Pulmonary artery endothelial cell (primary cell): ENCODE measurements at regions not wholly inside any gene's neighbourhood (a gene's known extent, or its start where the extent isn't known, plus 50 kb on each side); places are given as distances from the start of the nearest gene placed in this dataset.

Source experiments
- DNase-seq: peaks from one replicate; pipeline ENCODE4 v3.0.0-alpha.2; 2011; ENCODE audit warnings: low read depth, low spot score

DNA sequence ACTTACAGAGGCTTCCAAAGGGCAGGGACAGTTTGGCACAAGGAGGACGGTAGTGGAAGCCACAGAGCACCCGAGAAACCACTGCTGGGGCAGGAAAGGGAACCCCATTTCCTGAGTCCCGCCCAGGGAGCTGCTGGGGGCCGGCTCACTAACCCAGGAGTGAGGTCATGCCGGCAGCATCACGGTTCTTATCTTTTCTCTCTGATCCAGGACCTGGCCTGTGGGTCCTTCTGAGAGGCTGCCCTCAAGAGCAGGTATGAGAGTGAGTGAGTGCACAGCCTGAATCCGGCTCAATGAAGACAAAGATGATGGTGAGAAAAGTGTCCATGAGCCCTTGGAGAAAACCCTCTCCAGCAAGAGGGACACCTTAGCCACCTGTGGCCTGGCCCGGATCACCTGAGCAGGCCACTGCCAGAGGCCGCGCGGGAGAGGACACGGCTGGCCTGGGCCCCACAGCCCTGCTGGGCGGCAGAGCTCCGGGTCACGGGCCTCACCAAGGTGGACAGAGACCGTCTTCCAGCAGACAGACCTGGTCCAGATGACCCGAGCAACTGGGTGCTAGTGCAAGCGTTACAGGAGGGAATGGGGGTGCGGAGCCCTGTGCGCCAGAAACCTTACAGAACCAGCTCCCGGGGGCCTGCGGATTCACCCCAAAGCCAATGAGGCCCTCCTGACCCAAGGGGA lies 94.9 kb downstream of the RIPK4 start:
- no peak for DNase-seq

DNA sequence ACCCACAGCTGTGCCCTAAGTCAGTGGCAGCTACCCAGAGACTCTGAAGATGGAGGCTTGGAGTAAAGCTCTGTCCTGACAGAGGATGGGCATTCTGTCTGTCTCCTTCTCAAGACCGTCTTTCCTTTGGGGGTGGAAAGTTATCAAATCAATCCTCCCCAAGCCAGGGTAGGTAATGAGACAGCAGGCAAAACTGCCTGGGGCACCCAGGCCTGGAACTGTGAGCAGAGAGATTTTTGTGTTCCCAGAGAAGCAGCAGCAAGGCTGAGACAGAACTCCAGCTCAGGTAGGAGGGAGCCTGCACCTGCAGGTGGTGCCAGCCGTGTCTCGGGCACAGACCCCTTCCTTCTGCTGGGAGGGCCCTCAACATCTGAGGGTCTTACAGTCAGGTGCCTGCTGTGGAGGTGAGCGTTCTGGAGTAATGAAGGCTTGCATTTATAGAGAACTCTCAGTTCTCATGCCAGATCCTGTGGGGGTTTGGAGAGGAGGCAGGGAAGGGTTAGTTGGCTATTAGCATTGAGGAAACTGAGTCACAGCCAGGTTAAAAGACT lies 95.6 kb downstream of the RIPK4 start:
- DNase-seq = no peak

DNA sequence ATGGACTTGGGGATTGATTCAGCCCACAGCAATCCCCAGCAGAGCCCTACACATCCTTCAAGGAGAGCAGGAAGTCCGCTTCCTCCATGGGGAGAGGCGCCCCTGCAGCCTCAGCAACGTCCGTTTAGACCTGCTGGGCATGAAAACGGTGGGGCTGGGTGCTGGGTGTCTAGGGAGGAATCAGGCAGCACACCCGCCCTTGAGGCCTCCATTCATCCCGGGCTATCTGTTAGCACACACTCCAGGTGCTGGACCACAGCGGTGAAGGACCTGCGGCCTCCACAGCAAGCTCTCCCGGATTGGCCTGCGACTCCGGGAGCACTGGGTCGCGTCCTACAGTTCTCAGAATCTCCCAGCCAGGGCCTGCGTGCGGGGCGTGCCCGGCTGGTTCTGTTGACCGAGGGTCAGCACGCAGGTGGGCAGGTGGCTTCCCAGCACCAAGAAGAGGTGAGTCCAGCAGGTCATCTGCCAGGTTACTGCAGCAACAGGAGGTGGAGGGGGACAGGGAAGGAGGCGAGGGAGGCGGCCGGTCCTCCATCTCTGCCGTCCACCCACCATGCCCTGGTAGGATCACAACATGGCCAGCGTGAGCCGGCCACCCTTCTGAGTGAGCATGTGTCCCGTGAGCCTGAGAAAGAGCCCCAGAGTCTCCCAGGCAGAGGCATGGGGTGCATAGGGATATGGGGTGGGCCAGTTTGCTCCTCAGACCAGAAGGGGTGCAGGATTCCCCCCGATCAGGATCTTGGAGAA lies 96.6 kb downstream of the RIPK4 start:
- no peak for DNase-seq

DNA sequence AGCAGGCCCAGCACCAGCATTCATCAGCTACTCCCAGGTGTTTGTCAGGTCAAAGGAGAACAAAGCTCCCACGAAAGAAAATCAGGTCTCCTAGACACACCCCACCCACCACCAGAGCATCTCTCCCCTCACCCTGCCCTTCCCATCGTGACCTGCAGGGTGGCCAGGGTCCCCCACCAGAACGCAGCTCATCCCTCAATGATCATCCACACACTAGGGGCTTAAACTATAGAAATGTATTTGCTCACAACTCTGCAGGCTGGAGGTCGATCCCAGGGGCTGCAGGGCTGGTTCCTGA lies 97.4 kb downstream of the RIPK4 start:
- no peak for DNase-seq

DNA sequence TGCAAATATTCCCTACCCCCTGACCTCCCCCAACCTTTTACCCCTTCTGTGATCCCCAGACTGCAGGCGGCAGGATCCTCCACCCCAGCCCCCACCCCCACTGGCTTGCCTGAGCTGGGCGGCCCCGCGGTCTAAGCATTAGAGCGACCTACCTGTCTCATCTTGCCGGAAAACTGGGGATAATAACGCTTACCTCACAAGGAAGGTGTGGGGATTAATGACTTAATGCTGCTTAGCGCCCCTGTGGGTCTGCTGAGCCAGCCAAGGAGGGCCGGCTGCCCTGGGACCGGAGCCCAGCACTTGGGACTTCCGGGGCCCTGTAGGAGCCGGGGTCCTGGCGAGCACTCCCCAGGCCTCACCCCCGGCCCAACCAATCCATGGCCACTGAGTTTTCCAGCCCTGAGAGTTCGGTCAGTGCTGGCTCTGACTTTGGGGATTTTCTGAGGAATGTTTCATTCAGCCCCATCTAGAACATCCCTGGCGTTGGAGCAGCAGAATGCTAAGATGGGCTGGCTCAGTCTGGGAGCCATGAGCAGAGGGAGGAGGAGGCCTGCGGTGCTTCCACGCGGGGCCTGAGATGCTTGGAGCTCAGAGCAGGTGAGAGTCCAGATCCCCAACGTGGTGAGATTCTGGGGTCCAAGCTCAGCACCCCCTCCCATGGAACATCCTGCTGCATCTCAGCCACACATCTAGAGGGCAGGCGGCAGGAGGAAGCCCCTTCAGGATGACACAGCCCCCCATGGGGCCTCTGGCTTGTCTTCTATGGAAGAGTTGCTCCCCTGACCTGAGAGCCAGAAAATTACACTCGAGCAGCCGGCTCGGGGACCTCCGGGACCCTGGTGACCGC lies 97.9 kb downstream of the RIPK4 start:
- no peak for DNase-seq

DNA sequence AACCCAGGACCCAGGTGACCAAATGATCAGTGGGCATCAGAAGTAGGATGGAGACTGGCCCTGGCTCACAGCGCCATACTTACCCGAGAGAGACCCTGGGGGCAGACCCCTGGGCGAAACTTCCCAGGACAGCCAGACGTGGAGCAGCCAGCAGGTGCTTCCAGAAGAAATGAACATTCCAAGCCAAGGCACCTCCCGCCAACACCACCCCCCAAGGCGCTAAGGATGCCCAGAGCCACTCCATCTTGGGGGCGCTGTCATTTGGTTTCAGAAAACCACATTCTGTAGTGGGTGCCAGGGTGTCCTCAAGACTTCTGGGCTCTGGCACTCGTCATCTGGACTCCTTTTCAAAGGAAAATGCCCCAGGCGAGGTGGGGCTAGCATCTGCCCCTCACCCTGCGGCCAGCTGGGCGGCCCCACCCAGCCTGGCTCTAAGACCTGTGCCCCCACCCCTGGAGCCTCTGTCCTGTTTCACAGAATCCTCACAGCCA lies 98.8 kb downstream of the RIPK4 start:
- no peak for DNase-seq

DNA sequence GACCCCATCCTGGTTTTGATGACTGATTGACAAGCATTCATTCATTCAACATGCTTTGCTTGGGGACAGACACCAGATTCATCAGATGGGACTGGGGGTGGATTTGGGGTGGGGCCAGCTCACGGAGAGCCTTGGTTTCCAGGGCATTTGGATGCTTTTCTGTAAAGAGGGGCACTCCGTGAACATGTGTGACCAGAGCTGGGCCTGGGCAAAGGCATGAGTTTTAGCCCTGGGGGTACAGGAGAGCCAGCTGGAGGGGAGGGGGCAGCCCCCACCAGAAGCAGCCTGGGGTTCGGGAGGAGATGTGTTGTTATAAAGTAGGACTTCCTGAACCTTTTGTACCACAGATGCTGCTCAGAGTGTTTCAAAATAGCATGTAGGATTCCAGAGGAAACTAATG lies 99.7 kb downstream of the RIPK4 start:
- DNase-seq = no peak

DNA sequence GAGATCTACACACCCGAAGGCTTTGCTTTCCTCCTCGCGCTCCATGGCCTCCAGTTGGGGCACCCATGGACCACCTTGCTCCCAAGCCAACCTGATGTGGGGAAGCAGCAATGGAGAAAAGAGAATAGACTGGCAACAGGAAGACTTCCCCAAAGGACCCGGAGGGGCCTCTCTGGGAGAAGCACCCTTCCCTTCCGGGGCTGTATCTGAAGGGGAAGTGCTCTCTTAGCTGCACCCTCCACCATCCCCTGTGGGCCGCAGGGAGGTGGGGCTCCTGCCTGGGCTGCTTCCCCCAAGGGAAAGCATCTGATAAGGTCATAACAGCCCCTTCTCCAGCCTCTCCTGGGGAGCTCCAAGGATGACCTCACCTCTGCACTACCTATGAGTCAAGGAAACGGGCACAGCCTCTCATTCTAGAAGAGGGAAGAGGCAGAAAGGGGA lies 100.2 kb downstream of the RIPK4 start:
- no peak for DNase-seq

DNA sequence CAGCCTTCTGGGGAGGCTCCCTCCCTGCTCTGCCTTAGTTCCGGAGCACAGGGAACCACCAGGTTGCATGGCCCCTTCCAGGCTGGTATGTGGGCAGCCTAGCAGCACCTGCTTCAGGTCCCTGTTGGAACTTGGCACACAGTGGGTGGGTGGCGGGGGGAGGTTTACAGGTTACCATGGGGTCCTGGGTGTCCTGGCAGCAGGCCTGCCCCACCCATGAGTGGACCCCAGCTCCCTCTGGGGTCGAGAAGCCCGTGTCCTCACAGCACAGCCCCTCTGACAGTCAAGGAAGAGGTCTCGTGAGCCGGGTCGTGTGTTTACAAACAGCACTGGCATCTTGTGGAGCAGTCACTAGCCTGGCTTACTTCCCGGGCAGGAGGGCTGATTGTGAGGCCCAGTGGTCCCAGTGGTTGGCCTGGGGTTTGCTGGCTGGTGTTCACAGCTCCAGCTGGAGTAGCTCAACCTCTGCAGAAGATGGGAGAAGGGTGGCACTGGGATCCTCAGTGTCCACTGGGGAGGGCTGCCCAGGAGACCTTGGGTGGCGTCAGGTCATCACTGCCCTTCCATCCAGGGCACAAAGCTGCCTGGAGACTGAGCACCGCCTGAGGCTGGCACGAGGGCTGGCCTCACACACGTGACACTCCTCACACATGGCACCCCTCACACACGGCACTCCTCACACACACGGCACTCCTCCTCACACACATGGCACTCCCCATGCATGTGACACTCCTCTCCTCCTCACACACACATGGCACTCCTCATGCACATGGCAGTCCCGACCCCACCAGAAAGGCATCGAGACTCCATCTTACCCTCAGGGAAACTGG lies 100.9 kb downstream of the RIPK4 start:
- DNase-seq = no peak

DNA sequence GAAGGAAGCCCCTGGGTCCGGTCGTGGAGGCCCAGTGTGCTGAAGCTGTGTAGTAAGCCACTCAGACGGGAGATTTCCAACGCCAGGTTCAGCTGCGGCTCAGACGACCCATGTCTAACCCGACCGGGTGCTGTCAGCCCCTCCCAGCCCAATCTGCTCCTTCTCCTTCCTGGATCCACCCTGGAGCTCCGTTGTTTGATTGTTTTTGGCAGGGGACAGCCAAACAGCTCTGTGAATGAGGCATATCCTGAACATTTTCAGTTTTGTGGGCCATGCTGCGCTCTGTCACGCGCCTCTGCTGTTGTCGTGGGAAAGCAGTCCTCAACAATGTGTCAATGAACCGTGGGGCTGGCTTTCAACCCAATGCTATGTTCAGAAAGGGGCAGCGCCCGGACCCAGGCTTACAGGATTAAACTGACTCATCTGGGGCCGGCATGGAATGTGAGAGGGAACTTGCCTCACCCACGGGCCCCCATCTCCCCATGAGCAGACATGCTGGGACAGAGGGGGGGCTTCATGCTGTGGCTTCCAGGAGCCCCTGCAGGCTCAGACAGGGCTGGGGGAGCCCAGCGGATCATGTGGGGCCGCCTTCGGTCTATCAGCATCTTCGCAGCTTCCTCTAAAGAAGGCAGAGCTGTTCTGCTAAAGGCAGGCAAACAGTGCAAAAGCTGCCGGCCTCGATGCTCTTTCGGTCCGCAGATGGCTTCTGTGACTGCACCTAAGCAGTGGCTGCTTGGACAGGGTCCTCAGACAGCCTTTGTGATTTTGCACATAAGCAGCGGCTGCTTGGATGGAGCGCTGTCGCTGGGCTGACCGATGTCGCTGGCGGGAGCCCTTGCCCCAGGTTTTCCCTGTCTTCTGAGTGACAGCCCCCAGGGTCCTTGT lies 101.7 kb downstream of the RIPK4 start:
- DNase-seq = no peak

DNA sequence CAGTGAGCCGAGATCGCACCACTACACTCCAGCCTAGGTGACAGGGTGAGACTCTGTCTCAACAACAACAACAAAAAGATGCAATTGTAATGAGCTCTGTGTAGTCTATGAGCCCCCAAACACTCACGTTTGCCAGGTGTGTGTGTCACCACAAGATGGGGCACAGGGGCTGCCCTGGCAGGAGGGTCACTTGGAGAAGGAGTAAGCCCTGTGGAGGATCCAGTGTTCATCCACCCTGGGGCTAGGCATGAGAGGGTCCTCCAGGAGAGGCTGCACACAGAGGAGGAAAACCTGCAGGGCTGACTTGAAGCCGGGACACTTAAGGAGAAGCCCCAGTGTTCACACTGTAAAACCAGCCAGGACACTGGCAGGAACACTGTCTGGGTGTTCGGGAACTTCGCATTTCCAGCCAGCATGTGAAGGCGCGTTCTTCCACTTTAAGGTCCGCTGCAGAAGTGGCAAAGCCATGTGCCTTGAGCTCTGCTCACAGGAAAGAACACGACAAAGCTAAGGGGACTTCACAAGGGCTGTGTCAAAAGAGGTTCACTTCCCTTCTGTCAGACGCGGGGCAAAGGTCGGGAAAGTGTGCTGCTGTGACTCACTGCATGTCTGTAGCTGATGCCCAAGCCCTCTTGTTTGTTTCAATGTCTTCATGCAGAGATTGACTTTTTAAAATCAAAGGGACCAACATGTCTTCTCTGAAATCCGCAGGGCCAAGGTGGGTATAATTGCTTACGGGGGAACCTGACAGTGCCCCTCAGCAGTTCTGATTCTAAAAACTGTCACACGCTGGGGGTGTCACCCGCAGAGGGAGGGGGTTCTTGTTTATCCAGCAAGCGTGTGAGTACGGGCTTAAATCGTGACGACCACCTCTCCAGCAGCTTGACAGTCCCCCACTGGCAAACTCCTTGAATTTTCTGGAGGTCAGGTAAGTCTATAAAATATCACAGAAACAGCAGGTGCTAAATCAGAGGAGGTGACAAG lies 102.8 kb downstream of the RIPK4 start:
- DNase-seq = no peak

DNA sequence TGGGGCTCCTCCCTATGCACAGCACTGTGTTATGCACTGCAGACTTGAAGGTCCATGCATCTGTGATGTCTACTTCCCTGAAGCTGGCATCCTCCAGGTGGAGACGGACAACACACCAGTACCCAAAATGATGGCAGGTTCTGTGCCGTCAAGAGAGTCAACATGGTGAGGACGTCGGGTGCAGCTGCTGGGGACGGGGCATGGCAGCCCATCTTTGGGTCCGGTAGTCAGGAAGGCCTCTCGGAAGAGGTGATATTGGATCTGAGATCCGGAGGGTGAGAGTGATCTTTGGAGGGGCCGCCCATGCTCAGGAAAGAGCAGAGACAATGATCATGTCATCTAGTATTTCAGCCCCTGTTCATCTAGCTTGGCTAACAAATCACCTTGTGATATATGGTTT lies 104.1 kb downstream of the RIPK4 start:
- DNase-seq = no peak

DNA sequence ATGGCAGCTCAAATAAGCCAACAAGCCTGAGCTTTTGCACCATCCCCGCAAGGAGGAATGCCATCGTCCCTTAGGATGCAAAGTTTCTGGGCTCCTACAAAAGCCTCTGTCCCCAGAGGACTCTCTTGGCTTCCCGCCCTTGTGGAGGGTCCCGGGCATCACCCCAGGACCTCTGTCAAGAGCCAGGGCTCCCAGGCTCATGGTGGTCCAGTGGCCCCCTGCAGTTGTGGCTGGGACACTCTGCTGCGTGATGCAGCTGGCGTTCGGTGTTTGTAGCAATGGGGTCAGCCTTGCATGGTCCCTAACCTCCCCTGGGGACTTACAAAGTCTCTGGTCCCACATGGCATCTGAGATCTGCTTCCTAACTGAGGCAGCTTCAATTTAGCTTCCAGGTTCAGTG lies 104.7 kb downstream of the RIPK4 start:
- no peak for DNase-seq

DNA sequence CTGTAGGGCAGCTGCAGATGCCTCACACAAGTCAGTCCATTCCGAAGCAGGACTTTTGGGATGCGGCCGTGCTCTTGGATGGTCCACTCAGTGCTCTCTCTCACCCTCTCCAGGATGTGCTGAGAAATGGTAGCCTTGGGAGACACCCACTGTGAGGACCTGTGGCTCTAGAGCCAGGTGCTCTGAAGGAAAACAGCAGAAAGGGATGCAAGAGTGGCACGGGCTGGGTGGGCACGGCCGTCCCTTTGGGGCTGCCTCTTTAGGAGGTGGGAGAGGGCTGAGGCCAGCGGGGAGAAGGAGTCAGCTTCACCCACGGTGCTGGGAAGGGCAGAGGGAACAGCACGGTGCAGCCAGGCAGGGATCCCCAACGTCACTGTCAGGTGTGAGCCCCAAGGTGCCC lies 106.1 kb downstream of the RIPK4 start:
- DNase-seq = no peak

DNA sequence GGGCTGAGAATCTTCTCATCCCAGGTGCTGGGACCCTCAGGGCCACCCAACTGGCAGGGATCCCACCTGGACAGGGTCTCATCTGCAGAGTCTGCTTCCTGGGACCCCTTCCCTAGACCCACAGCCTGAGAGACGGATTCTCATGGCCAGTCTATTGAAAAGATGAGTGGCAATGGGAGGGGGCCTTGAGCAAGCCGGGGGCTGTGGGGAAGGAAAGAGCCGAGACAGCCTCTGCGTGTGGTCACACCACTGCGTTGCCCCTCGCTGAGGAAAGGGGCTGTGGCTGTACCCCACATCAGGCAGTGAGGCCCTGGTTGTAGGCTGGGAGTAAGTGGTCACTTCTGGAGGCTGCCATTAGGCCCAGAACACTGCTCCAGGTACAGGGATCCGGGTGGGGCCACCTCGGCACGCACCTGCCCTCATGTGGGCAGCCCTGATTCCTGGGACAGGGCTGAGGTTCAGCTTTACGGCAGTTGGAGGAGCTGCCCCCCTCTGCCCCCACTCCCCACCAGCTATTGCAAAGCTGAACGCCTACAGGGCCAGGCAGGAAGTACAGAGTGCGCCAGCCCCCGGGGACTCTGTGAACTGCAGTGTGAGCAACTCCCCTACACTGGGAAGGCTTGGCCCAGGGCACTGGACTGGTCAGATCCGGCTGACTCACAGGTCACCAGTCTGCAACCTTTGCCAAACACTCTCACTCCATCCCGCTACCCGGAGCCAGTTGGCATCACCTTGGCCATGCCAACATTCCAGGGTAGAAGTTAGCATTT lies 106.9 kb downstream of the RIPK4 start:
- DNase-seq = no peak

DNA sequence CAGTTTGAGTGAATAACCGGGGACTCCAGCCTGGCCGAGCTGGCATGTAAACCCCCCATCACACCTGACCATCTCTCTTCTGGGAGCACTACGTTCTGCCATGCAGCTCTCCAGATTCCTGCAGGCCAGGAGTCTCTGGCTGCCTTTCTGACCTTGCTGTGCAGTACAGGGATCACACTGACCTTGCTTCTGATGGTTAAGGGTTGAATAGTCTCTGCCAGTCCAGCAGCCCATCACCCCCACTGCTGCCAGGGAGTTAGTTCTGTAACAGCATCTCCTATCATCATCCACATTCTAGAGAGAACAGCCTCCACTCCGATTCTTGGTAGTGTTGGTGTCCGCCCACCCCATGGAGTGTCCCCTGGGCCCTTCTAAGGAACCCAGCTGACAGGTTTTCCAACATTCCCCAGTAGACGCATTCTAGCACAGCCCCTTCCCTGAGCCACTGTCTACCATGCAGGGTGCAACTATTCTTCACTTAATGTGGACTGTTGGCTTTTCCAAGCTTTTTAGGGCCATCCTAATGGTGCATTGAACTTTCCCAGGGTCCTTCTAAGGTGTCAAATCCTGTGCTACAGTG lies 109.8 kb downstream of the RIPK4 start:
- no peak for DNase-seq

DNA sequence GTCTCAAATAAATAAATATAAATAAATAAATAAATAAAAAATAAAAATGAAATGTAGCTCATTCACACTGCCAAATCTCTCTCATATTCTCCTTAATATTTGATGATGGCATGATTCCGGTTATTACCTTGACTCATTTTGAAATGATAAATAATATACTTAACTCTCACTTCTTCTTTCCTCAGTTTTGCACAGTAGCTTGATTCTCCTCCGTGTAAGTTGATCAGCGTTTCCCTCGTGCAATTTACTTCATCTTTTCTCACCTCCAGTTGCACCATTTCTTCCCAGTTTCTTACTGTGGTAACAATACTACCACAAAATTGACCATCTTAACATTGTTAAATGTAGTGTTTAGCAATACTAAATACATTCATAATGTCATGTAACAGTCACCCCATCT lies 111.6 kb downstream of the RIPK4 start:
- no peak for DNase-seq
